K562 (cell line): ENCODE measurements at regions not wholly inside any gene's neighbourhood (a gene's known extent, or its start where the extent isn't known, plus 50 kb on each side); places are given as distances from the start of the nearest gene placed in this dataset.

Experiments
- ATAC-seq: fragments of 200-7000 bp; cut with Tn5 transposase; 3 replicates; pipeline ENCODE4 v1.9.1; 2020; ENCODE audit warnings: moderate library complexity
- BruUV-seq: library from RNA; stranded (reverse); fragments of 400-500 nt; replicated peaks from 2 replicates; lab custom pipeline; 2021; lab: Mats Ljungman, UMichigan
- CTCF ChIA-PET: fragments of 300-600 bp; formaldehyde crosslinking; extraction: SDS; loops from one replicate; lab custom pipeline; 2021; ENCODE audit warnings: low intra/inter-chr PET ratio; lab: Yijun Ruan, JAX
- POLR2A ChIA-PET: fragments of 300-600, 350-650 bp; sonication (Branson Sonifier 250); formaldehyde crosslinking; extraction: SDS; loops from one replicate; lab custom pipeline; 2021; ENCODE audit warnings: antibody characterized with exemption, inconsistent platforms; lab: Yijun Ruan, JAX
- DNase-seq, 4 experiments: peaks; one replicate each; pipeline versions ENCODE4 v3.0.0 to v3.0.0-alpha.2; 2011 to 2018; ENCODE audit warnings: low spot score in 3 of 4, mixed read lengths in 3 of 4; ENCODE audit errors: extremely low read depth in 1 of 4
- FAIRE-seq: peaks from 2 replicates; lab custom pipeline; 2011; peaks lifted over from hg19 to GRCh38; lab: Jason Lieb, UNC
- H2AFZ ChIP-seq: 2 replicates; pipeline ENCODE4 v1.6.0; 2011; ENCODE audit warnings: low read depth, low read length, control low read depth, inconsistent platforms
- H3K27ac ChIP-seq: fragments of 200-600 bp; 3 replicates; pipeline ENCODE4 v1.8.0; 2011; ENCODE audit warnings: low read depth, mild to moderate bottlenecking, control low read depth, inconsistent platforms, low read length, moderate library complexity, mixed read lengths; ENCODE audit errors: extremely low read depth
- H3K27me3 ChIP-seq, 2 experiments: fragments of 300-600 bp in 1 of 2; 2 replicates in 1 of 2; 3 replicates in 1 of 2; pipeline versions ENCODE4 v1.6.0 to v1.8.0; 2011; ENCODE audit warnings: inconsistent platforms in 2 of 2, low read length in 2 of 2, mild to moderate bottlenecking in 1 of 2, mixed read lengths in 1 of 2, moderate library complexity in 1 of 2; ENCODE audit not compliant: control insufficient read depth in 2 of 2, insufficient read depth in 2 of 2
- H3K36me3 ChIP-seq: fragments of 300-600 bp; 3 replicates; pipeline ENCODE4 v1.8.0; 2011; ENCODE audit warnings: mild to moderate bottlenecking, low read length, inconsistent platforms; ENCODE audit not compliant: control insufficient read depth, insufficient read depth
- H3K4me1 ChIP-seq, 2 experiments: fragments of 200-600 bp in 1 of 2; replicated peaks in 1 of 2; 2 replicates in 1 of 2; 3 replicates in 1 of 2; pipeline versions ENCODE4 v1.5.1 to v1.8.0; 2011; ENCODE audit warnings: inconsistent platforms in 2 of 2, low read length in 2 of 2, mild to moderate bottlenecking in 1 of 2, mixed read lengths in 1 of 2, moderate library complexity in 1 of 2; ENCODE audit not compliant: control insufficient read depth in 2 of 2, insufficient read depth in 2 of 2
- H3K4me2 ChIP-seq: 2 replicates; pipeline ENCODE4 v1.6.1; 2011; ENCODE audit warnings: low read length, control low read depth, inconsistent platforms, mixed read lengths; ENCODE audit not compliant: insufficient read depth
- H3K4me3 ChIP-seq: fragments of 200-600 bp; sonication (generic), shearing (Covaris generic); 2 replicates; pipeline ENCODE4 v1.5.1; 2016; ENCODE audit warnings: control low read depth, inconsistent platforms
- H3K79me2 ChIP-seq: fragments of 200-600 bp; 3 replicates; pipeline ENCODE4 v1.8.0; 2011; ENCODE audit warnings: low read length, inconsistent platforms; ENCODE audit not compliant: control insufficient read depth, insufficient read depth
- H3K9ac ChIP-seq, 2 experiments: 2 replicates each; pipeline versions ENCODE4 v1.6.0 to v1.6.1; 2011; ENCODE audit warnings: low read depth in 2 of 2, low read length in 2 of 2, control low read depth in 1 of 2, inconsistent platforms in 1 of 2, mild to moderate bottlenecking in 1 of 2, mixed read lengths in 1 of 2; ENCODE audit not compliant: insufficient read depth in 1 of 2
- H3K9me1 ChIP-seq: one replicate; pipeline ENCODE4 v1.6.0; 2011; ENCODE audit warnings: inconsistent platforms, mild to moderate bottlenecking, low read length, moderate library complexity; ENCODE audit not compliant: control insufficient read depth, insufficient read depth
- H3K9me3 ChIP-seq: replicated peaks from 2 replicates; pipeline ENCODE4 v1.5.1; 2011; ENCODE audit warnings: low read depth, low read length, inconsistent platforms; ENCODE audit not compliant: control insufficient read depth, insufficient read depth
- H4K20me1 ChIP-seq: replicated peaks from 2 replicates; pipeline ENCODE4 v1.6.1; 2011; ENCODE audit warnings: low read length, inconsistent platforms, mixed read lengths; ENCODE audit not compliant: control insufficient read depth, insufficient read depth
- FOXA3 ChIP-seq, 2 experiments: fragments of 450-650 bp in 1 of 2; sonication (generic) in 1 of 2; formaldehyde crosslinking; IDR thresholded peaks in 1 of 2; conservative IDR thresholded peaks in 1 of 2; 2 replicates each; pipeline versions ENCODE4 v1.4.0 to v1.8.0; 2020 to 2022; ENCODE audit warnings: mild to moderate bottlenecking in 2 of 2, missing genetic modification reagents in 1 of 2
- RAD21 ChIP-seq, 2 experiments: fragments of 250-450 bp in 1 of 2; fragments of 450-650 bp in 1 of 2; sonication (Bioruptor Pico) in 1 of 2; formaldehyde crosslinking in 1 of 2; IDR thresholded peaks in 1 of 2; conservative IDR thresholded peaks in 1 of 2; 2 replicates each; pipeline versions ENCODE4 v1.4.0 to v1.8.0; 2020 to 2022; ENCODE audit warnings: mild to moderate bottlenecking in 2 of 2, moderate library complexity in 1 of 2
- RREB1 ChIP-seq: fragments of 250-450 bp; sonication (Bioruptor Pico); IDR thresholded peaks from 2 replicates; pipeline ENCODE4 v1.4.0; 2020
- SETDB1 ChIP-seq: IDR thresholded peaks from one replicate; pipeline ENCODE4 v1.6.1; 2012; ENCODE audit warnings: low read length, control low read depth, inconsistent platforms
- TFAP4 ChIP-seq: sonication (generic); formaldehyde crosslinking; IDR thresholded peaks from 2 replicates; pipeline ENCODE4 v1.8.0; 2022; ENCODE audit warnings: missing genetic modification reagents, mild to moderate bottlenecking, moderate library complexity, borderline replicate concordance
- ZC3H8 ChIP-seq: fragments of 450-650 bp; IDR thresholded peaks from 2 replicates; pipeline ENCODE4 v1.6.1; 2017
- ZNF699 ChIP-seq: fragments of 250-450 bp; sonication (Bioruptor Pico); IDR thresholded peaks from 2 replicates; pipeline ENCODE4 v1.8.0; 2021; ENCODE audit warnings: mild to moderate bottlenecking, moderate library complexity; ENCODE audit not compliant: insufficient replicate concordance
- WGBS: fragments of 100-300 bp; shearing (Covaris generic); methylation state at CpG from one replicate; pipeline ENCODE4 v1.1.6; 2016; ENCODE audit warnings: low coverage, mixed read lengths; ENCODE audit not compliant: insufficient coverage; ENCODE audit errors: missing lambda C conversion rate; 5-methylcytosine and 5-hydroxymethylcytosine counted together
- in situ Hi-C: fragments of 300-500 bp; cut with MboI; formaldehyde crosslinking; loops from 4 replicates; pipeline ENCODE4 v1.15.0; 2018; ENCODE audit warnings: inconsistent platforms, mixed read lengths
- intact Hi-C: fragments of 100-400 bp; cut with micrococcal nuclease; formaldehyde crosslinking; loops from 2 replicates; pipeline ENCODE4 v1.14.2; 2022

- FAIRE-seq (no peak), ATAC-seq (no peak), DNase-seq (no peak)
- H3K9me3 ChIP-seq: no peaks in the 10 kb centered on the region
- no peak overlapping the region for H2AFZ ChIP-seq
- H3K79me2 ChIP-seq: no peaks in the 10 kb centered on the region
- BruUV-seq: no TSS peak
- H4K20me1 ChIP-seq: no peaks in the 10 kb centered on the region
- no peaks in the 10 kb centered on the region for H3K4me1 ChIP-seq
- H3K27me3 ChIP-seq: peaks cover 0 to 8% of the 10 kb centered on the region in 2 experiments; a peak in 1 of 5 replicates
- ChIA-PET POLR2A (interaction anchor here (0.7 to 0.9 kb wide), 3 partner anchors 23 to 110 kb away, joined by 3 read pairs; no protein-coding TSS in a partner anchor), CTCF (no interaction called here)
- TF ChIP-seq FOXA3 (CRISPR knock-in tag; conservative IDR thresholded peaks at IDR 0.05 in 1 of 2, IDR thresholded peaks at IDR 0.05 in 1 of 2): no peak
- in situ Hi-C loops: no loop called here
- H3K27ac ChIP-seq: no peak overlapping the region
- no peak overlapping the region for H3K4me2 ChIP-seq
- no peak overlapping the region for H3K4me3 ChIP-seq
- intact Hi-C loops: no loop called here
- WGBS: 0% methylated on average over 1 of the region's 1 CpG
- no peak overlapping the region for H3K9ac ChIP-seq
- H3K36me3 ChIP-seq: no peaks in the 10 kb centered on the region
- H3K9me1 ChIP-seq: no peaks in the 10 kb centered on the region
These were observed 109.6 kb upstream of the OLIG2 start for GRCh38 chr21:32916088-32916487.

- H3K4me3 ChIP-seq: no peak overlapping the region
- H3K36me3 ChIP-seq: no peaks in the 10 kb centered on the region
- no peaks in the 10 kb centered on the region for H3K9me3 ChIP-seq
- H3K9me1 ChIP-seq: no peaks in the 10 kb centered on the region
- H3K79me2 ChIP-seq: no peaks in the 10 kb centered on the region
- FAIRE-seq (peak; percentile 70), ATAC-seq (peak; percentile 89), DNase-seq (peak; percentile 18 to 44 (median 30))
- intact Hi-C loops (no loop called here), in situ Hi-C loops (no loop called here)
- no peaks in the 10 kb centered on the region for H4K20me1 ChIP-seq
- H3K27me3 ChIP-seq: peaks cover 0 to 8% of the 10 kb centered on the region in 2 experiments; a peak in 1 of 5 replicates
- no peak overlapping the region for H2AFZ ChIP-seq
- H3K9ac ChIP-seq: no peak overlapping the region
- no TSS peak for BruUV-seq
- WGBS: 0% methylated on average over 2 of the region's 2 CpGs
- CTCF ChIA-PET: no interaction called here
- H3K4me1 ChIP-seq: no peaks in the 10 kb centered on the region
- no peak overlapping the region for H3K4me2 ChIP-seq
- POLR2A ChIA-PET: interaction anchor here (0.5 to 0.9 kb wide), 3 partner anchors 32 to 156 kb away, joined by 3 to 4 read pairs (median 3); no protein-coding TSS in a partner anchor
- H3K27ac ChIP-seq: no peak overlapping the region
- TF ChIP-seq RREB1 (CRISPR knock-in tag): no peak
- no peak for TF ChIP-seq ZC3H8
- no peak for TF ChIP-seq ZNF699
- peak in 1 of 2 experiments; percentile 34; a peak in 2 of 4 replicates for TF ChIP-seq RAD21 (CRISPR knock-in tag; conservative IDR thresholded peaks at IDR 0.05 in 1 of 2, IDR thresholded peaks at IDR 0.05 in 1 of 2)
- TF ChIP-seq TFAP4 (CRISPR knock-in tag): peak; percentile 20; the same call in 1 of the 2 replicates
- no peak for TF ChIP-seq SETDB1
These were observed 109.1 kb upstream of the OLIG2 start for GRCh38 chr21:32916522-32917099.
